ENCODE measurements at regions not wholly inside any gene's neighbourhood (a gene's known extent, or its start where the extent isn't known, plus 50 kb on each side); places are given as distances from the start of the nearest gene placed in this dataset.

GRCh38 chr6:89023591-89024441, 56.7 kb upstream of the PNRC1 start:
- no peak for TF ChIP-seq CTCF (IDR thresholded peaks at IDR 0.05)
- Histone ChIP-seq H3K4me3 (ENCODE audit: low read depth, low read length) (no peak overlapping the region), H3K79me2 (no peaks in the 10 kb centered on the region), H3K9ac (no peak overlapping the region), H3K4me1 (no peaks in the 10 kb centered on the region), H3K36me3 (ENCODE audit: control insufficient read depth, insufficient read depth, low read length) (no peaks in the 10 kb centered on the region), H3K27ac (no peak overlapping the region), H3K4me2 (ENCODE audit: low read length) (no peak overlapping the region), H3K27me3 (ENCODE audit: control insufficient read depth, insufficient read depth, low read length) (no peaks in the 10 kb centered on the region), H3K9me3 (ENCODE audit: control insufficient read depth, low read length) (no peaks in the 10 kb centered on the region), H2AFZ (no peak overlapping the region)

- Histone ChIP-seq H3K27ac (no peak overlapping the region), H3K9me3 (ENCODE audit: control insufficient read depth, low read length) (no peaks in the 10 kb centered on the region), H3K4me3 (ENCODE audit: low read depth, low read length) (no peak overlapping the region), H2AFZ (no peak overlapping the region), H3K36me3 (ENCODE audit: control insufficient read depth, insufficient read depth, low read length) (no peaks in the 10 kb centered on the region), H3K9ac (no peak overlapping the region), H3K4me1 (no peaks in the 10 kb centered on the region), H3K4me2 (ENCODE audit: low read length) (no peak overlapping the region), H3K79me2 (no peaks in the 10 kb centered on the region), H3K27me3 (ENCODE audit: control insufficient read depth, insufficient read depth, low read length) (no peaks in the 10 kb centered on the region)
- TF ChIP-seq CTCF (IDR thresholded peaks at IDR 0.05) = no peak
These were observed 57.8 kb upstream of the PNRC1 start for GRCh38 chr6:89022798-89023197.

- H3K27ac ChIP-seq = no peak overlapping the region
- no peaks in the 10 kb centered on the region for H3K36me3 ChIP-seq (ENCODE audit: control insufficient read depth, insufficient read depth, low read length)
- no peaks in the 10 kb centered on the region for H3K9me3 ChIP-seq (ENCODE audit: control insufficient read depth, low read length)
- H3K4me2 ChIP-seq (ENCODE audit: low read length) = no peak overlapping the region
- no peak overlapping the region for H3K4me3 ChIP-seq (ENCODE audit: low read depth, low read length)
- H3K27me3 ChIP-seq (ENCODE audit: control insufficient read depth, insufficient read depth, low read length) = no peaks in the 10 kb centered on the region
- no peaks in the 10 kb centered on the region for H3K79me2 ChIP-seq
- H3K4me1 ChIP-seq = no peaks in the 10 kb centered on the region
- no peak for TF ChIP-seq CTCF (IDR thresholded peaks at IDR 0.05)
- H2AFZ ChIP-seq = peak overlapping the region; percentile 30
- no peak overlapping the region for H3K9ac ChIP-seq
These were observed 58.2 kb upstream of the RNGTT start for GRCh38 chr6:89021629-89022028.

GRCh38 chr6:89015971-89016370, 52.6 kb upstream of the RNGTT start:
- H3K27ac ChIP-seq = no peak overlapping the region
- no peaks in the 10 kb centered on the region for H3K36me3 ChIP-seq (ENCODE audit: control insufficient read depth, insufficient read depth, low read length)
- H3K4me1 ChIP-seq = no peaks in the 10 kb centered on the region
- H3K79me2 ChIP-seq = no peaks in the 10 kb centered on the region
- no peak overlapping the region for H3K4me2 ChIP-seq (ENCODE audit: low read length)
- H3K9ac ChIP-seq = no peak overlapping the region
- H3K27me3 ChIP-seq (ENCODE audit: control insufficient read depth, insufficient read depth, low read length) = no peaks in the 10 kb centered on the region
- no peak for TF ChIP-seq CTCF (IDR thresholded peaks at IDR 0.05)
- no peak overlapping the region for H3K4me3 ChIP-seq (ENCODE audit: low read depth, low read length)
- H2AFZ ChIP-seq = no peak overlapping the region
- H3K9me3 ChIP-seq (ENCODE audit: control insufficient read depth, low read length) = no peaks in the 10 kb centered on the region

GRCh38 chr6:89013438-89013837, 50.0 kb upstream of the RNGTT start:
- no peaks in the 10 kb centered on the region for H3K36me3 ChIP-seq (ENCODE audit: control insufficient read depth, insufficient read depth, low read length)
- no peak for TF ChIP-seq CTCF (IDR thresholded peaks at IDR 0.05)
- H3K4me2 ChIP-seq (ENCODE audit: low read length) = no peak overlapping the region
- H3K79me2 ChIP-seq = no peaks in the 10 kb centered on the region
- H3K9ac ChIP-seq = no peak overlapping the region
- no peaks in the 10 kb centered on the region for H3K9me3 ChIP-seq (ENCODE audit: control insufficient read depth, low read length)
- H2AFZ ChIP-seq = no peak overlapping the region
- H3K27me3 ChIP-seq (ENCODE audit: control insufficient read depth, insufficient read depth, low read length) = no peaks in the 10 kb centered on the region
- no peaks in the 10 kb centered on the region for H3K4me1 ChIP-seq
- H3K4me3 ChIP-seq (ENCODE audit: low read depth, low read length) = no peak overlapping the region
- H3K27ac ChIP-seq = no peak overlapping the region

Data from parathyroid adenoma (tissue), 2 donors.